K562 (cell line): ENCODE measurements at regions not wholly inside any gene's neighbourhood (a gene's known extent, or its start where the extent isn't known, plus 50 kb on each side); places are given as distances from the start of the nearest gene placed in this dataset.

Experiments
- ATAC-seq: fragments of 200-7000 bp; cut with Tn5 transposase; 3 replicates; pipeline ENCODE4 v1.9.1; 2020; ENCODE audit warnings: moderate library complexity
- BruUV-seq: library from RNA; stranded (reverse); fragments of 400-500 nt; replicated peaks from 2 replicates; lab custom pipeline; 2021; lab: Mats Ljungman, UMichigan
- CTCF ChIA-PET: fragments of 300-600 bp; formaldehyde crosslinking; extraction: SDS; loops from one replicate; lab custom pipeline; 2021; ENCODE audit warnings: low intra/inter-chr PET ratio; lab: Yijun Ruan, JAX
- POLR2A ChIA-PET: fragments of 300-600, 350-650 bp; sonication (Branson Sonifier 250); formaldehyde crosslinking; extraction: SDS; loops from one replicate; lab custom pipeline; 2021; ENCODE audit warnings: antibody characterized with exemption, inconsistent platforms; lab: Yijun Ruan, JAX
- DNase-seq, 4 experiments: peaks; one replicate each; pipeline versions ENCODE4 v3.0.0 to v3.0.0-alpha.2; 2011 to 2018; ENCODE audit warnings: low spot score in 3 of 4, mixed read lengths in 3 of 4; ENCODE audit errors: extremely low read depth in 1 of 4
- FAIRE-seq: peaks from 2 replicates; lab custom pipeline; 2011; peaks lifted over from hg19 to GRCh38; lab: Jason Lieb, UNC
- H2AFZ ChIP-seq: 2 replicates; pipeline ENCODE4 v1.6.0; 2011; ENCODE audit warnings: low read depth, low read length, control low read depth, inconsistent platforms
- H3K27ac ChIP-seq: fragments of 200-600 bp; 3 replicates; pipeline ENCODE4 v1.8.0; 2011; ENCODE audit warnings: low read depth, mild to moderate bottlenecking, control low read depth, inconsistent platforms, low read length, moderate library complexity, mixed read lengths; ENCODE audit errors: extremely low read depth
- H3K27me3 ChIP-seq, 2 experiments: fragments of 300-600 bp in 1 of 2; 2 replicates in 1 of 2; 3 replicates in 1 of 2; pipeline versions ENCODE4 v1.6.0 to v1.8.0; 2011; ENCODE audit warnings: inconsistent platforms in 2 of 2, low read length in 2 of 2, mild to moderate bottlenecking in 1 of 2, mixed read lengths in 1 of 2, moderate library complexity in 1 of 2; ENCODE audit not compliant: control insufficient read depth in 2 of 2, insufficient read depth in 2 of 2
- H3K36me3 ChIP-seq: fragments of 300-600 bp; 3 replicates; pipeline ENCODE4 v1.8.0; 2011; ENCODE audit warnings: mild to moderate bottlenecking, low read length, inconsistent platforms; ENCODE audit not compliant: control insufficient read depth, insufficient read depth
- H3K4me1 ChIP-seq, 2 experiments: fragments of 200-600 bp in 1 of 2; replicated peaks in 1 of 2; 2 replicates in 1 of 2; 3 replicates in 1 of 2; pipeline versions ENCODE4 v1.5.1 to v1.8.0; 2011; ENCODE audit warnings: inconsistent platforms in 2 of 2, low read length in 2 of 2, mild to moderate bottlenecking in 1 of 2, mixed read lengths in 1 of 2, moderate library complexity in 1 of 2; ENCODE audit not compliant: control insufficient read depth in 2 of 2, insufficient read depth in 2 of 2
- H3K4me2 ChIP-seq: 2 replicates; pipeline ENCODE4 v1.6.1; 2011; ENCODE audit warnings: low read length, control low read depth, inconsistent platforms, mixed read lengths; ENCODE audit not compliant: insufficient read depth
- H3K4me3 ChIP-seq: fragments of 200-600 bp; sonication (generic), shearing (Covaris generic); 2 replicates; pipeline ENCODE4 v1.5.1; 2016; ENCODE audit warnings: control low read depth, inconsistent platforms
- H3K79me2 ChIP-seq: fragments of 200-600 bp; 3 replicates; pipeline ENCODE4 v1.8.0; 2011; ENCODE audit warnings: low read length, inconsistent platforms; ENCODE audit not compliant: control insufficient read depth, insufficient read depth
- H3K9ac ChIP-seq, 2 experiments: 2 replicates each; pipeline versions ENCODE4 v1.6.0 to v1.6.1; 2011; ENCODE audit warnings: low read depth in 2 of 2, low read length in 2 of 2, control low read depth in 1 of 2, inconsistent platforms in 1 of 2, mild to moderate bottlenecking in 1 of 2, mixed read lengths in 1 of 2; ENCODE audit not compliant: insufficient read depth in 1 of 2
- H3K9me1 ChIP-seq: one replicate; pipeline ENCODE4 v1.6.0; 2011; ENCODE audit warnings: inconsistent platforms, mild to moderate bottlenecking, low read length, moderate library complexity; ENCODE audit not compliant: control insufficient read depth, insufficient read depth
- H3K9me3 ChIP-seq: replicated peaks from 2 replicates; pipeline ENCODE4 v1.5.1; 2011; ENCODE audit warnings: low read depth, low read length, inconsistent platforms; ENCODE audit not compliant: control insufficient read depth, insufficient read depth
- H4K20me1 ChIP-seq: replicated peaks from 2 replicates; pipeline ENCODE4 v1.6.1; 2011; ENCODE audit warnings: low read length, inconsistent platforms, mixed read lengths; ENCODE audit not compliant: control insufficient read depth, insufficient read depth
- CUX1 ChIP-seq: fragments of 200-800 bp; sonication (Bioruptor generic); IDR thresholded peaks from 2 replicates; pipeline ENCODE4 v1.6.1; 2016; ENCODE audit warnings: missing genetic modification characterization, missing compliant biosample characterization
- DDX20 ChIP-seq: fragments of 450-650 bp; IDR thresholded peaks from 2 replicates; pipeline ENCODE4 v1.6.1; 2016; ENCODE audit warnings: missing genetic modification characterization, low read depth, mild to moderate bottlenecking, missing compliant biosample characterization, moderate library complexity
- IRF9 ChIP-seq: fragments of 450-650 bp; IDR thresholded peaks from 2 replicates; pipeline ENCODE4 v1.6.1; 2016; ENCODE audit warnings: missing biosample characterization, missing genetic modification characterization
- NR0B1 ChIP-seq: fragments of 450-650 bp; IDR thresholded peaks from one replicate; pipeline ENCODE4 v1.6.1; 2018; ENCODE audit warnings: mild to moderate bottlenecking, moderate library complexity; ENCODE audit not compliant: partially characterized antibody
- PATZ1 ChIP-seq: fragments of 250-450 bp; sonication (Bioruptor Pico); IDR thresholded peaks from 2 replicates; pipeline ENCODE4 v1.5.0; 2020; ENCODE audit warnings: mild to moderate bottlenecking, borderline replicate concordance
- POLR2H ChIP-seq: IDR thresholded peaks from 2 replicates; pipeline ENCODE4 v1.6.1; 2016; ENCODE audit warnings: missing genetic modification characterization, low read depth, mild to moderate bottlenecking, control low read depth, missing compliant biosample characterization, moderate library complexity
- TRIM25 ChIP-seq: fragments of 450-650 bp; IDR thresholded peaks from 2 replicates; pipeline ENCODE4 v1.7.0; 2016; ENCODE audit warnings: borderline replicate concordance
- ZBTB43 ChIP-seq: sonication (generic); formaldehyde crosslinking; IDR thresholded peaks from 2 replicates; pipeline ENCODE4 v1.8.0; 2023; ENCODE audit warnings: mild to moderate bottlenecking, missing genetic modification reagents
- ZNF174 ChIP-seq: fragments of 250-450 bp; sonication (Bioruptor Pico); IDR thresholded peaks from 2 replicates; pipeline ENCODE4 v1.4.0; 2020; ENCODE audit warnings: mild to moderate bottlenecking
- WGBS: fragments of 100-300 bp; shearing (Covaris generic); methylation state at CpG from one replicate; pipeline ENCODE4 v1.1.6; 2016; ENCODE audit warnings: low coverage, mixed read lengths; ENCODE audit not compliant: insufficient coverage; ENCODE audit errors: missing lambda C conversion rate; 5-methylcytosine and 5-hydroxymethylcytosine counted together
- in situ Hi-C: fragments of 300-500 bp; cut with MboI; formaldehyde crosslinking; loops from 4 replicates; pipeline ENCODE4 v1.15.0; 2018; ENCODE audit warnings: inconsistent platforms, mixed read lengths
- intact Hi-C: fragments of 100-400 bp; cut with micrococcal nuclease; formaldehyde crosslinking; loops from 2 replicates; pipeline ENCODE4 v1.14.2; 2022

- Histone ChIP-seq H3K9me1 (no peaks in the 10 kb centered on the region), H3K79me2 (no peaks in the 10 kb centered on the region), H3K9me3 (no peaks in the 10 kb centered on the region), H3K4me3 (no peak overlapping the region), H3K36me3 (no peaks in the 10 kb centered on the region), H3K4me1 (no peaks in the 10 kb centered on the region), H2AFZ (no peak overlapping the region), H3K27me3 (no peaks in the 10 kb centered on the region), H3K4me2 (no peak overlapping the region), H3K27ac (no peak overlapping the region), H3K9ac (no peak overlapping the region), H4K20me1 (no peaks in the 10 kb centered on the region)
- intact Hi-C loops (no loop called here), in situ Hi-C loops (no loop called here)
- ATAC-seq (no peak), DNase-seq (no peak), FAIRE-seq (no peak)
- POLR2A ChIA-PET, result no interaction called here
- BruUV-seq, result no TSS peak
- WGBS, result 5% methylated on average over 4 of the region's 4 CpGs
- CTCF ChIA-PET, result no interaction called here
- TF ChIP-seq ZBTB43 (CRISPR knock-in tag), result no peak
- TF ChIP-seq NR0B1, result no peak
- TF ChIP-seq ZNF174, result no peak
- TF ChIP-seq TRIM25, result no peak
- TF ChIP-seq CUX1 (CRISPR knock-in tag), result no peak
- no peak for TF ChIP-seq PATZ1 (CRISPR knock-in tag)
- TF ChIP-seq IRF9 (tag), result no peak
- no peak for TF ChIP-seq POLR2H (tag)
- TF ChIP-seq DDX20 (tag), result no peak
Observed at GRCh38 chr2:147711031-147711430, 133.8 kb upstream of the ACVR2A start.
